Smooth muscle cell (in vitro differentiated cells): ENCODE measurements at regions not wholly inside any gene's neighbourhood (a gene's known extent, or its start where the extent isn't known, plus 50 kb on each side); places are given as distances from the start of the nearest gene placed in this dataset.
"Not testable (repeated sequence)": the region's sequence is repeated elsewhere in the genome, so short reads cannot be mapped to it uniquely, and the experiment has no call there.

Experiments
- DNase-seq: peaks from one replicate; lab custom pipeline; 2025; ENCODE audit not compliant: unreplicated experiment; lab: John Stamatoyannopoulos, UW
- H2AFZ ChIP-seq: fragments of 200-600 bp; sonication (generic); 2 replicates; pipeline ENCODE4 v1.6.0; 2016; ENCODE audit warnings: antibody characterized with exemption, low read depth, mild to moderate bottlenecking
- H3F3A ChIP-seq: fragments of 200-600 bp; sonication (generic); 2 replicates; pipeline ENCODE4 v1.6.0; 2017; ENCODE audit warnings: antibody characterized with exemption, low read depth
- H3K27ac ChIP-seq: fragments of 200-600 bp; sonication (generic); 2 replicates; pipeline ENCODE4 v1.5.1; 2016; ENCODE audit warnings: low read depth, mild to moderate bottlenecking
- H3K27me3 ChIP-seq: fragments of 200-600 bp; sonication (generic); 2 replicates; pipeline ENCODE4 v1.6.1; 2016; ENCODE audit warnings: low read depth, mild to moderate bottlenecking
- H3K36me3 ChIP-seq: fragments of 200-600 bp; sonication (generic); 2 replicates; pipeline ENCODE4 v1.5.1; 2016; ENCODE audit warnings: low read depth
- H3K4me1 ChIP-seq: fragments of 200-600 bp; sonication (generic); 2 replicates; pipeline ENCODE4 v1.5.1; 2016; ENCODE audit warnings: low read depth
- H3K4me2 ChIP-seq: fragments of 200-600 bp; sonication (generic); 2 replicates; pipeline ENCODE4 v1.6.0; 2016; ENCODE audit warnings: mild to moderate bottlenecking
- H3K4me3 ChIP-seq: fragments of 200-600 bp; sonication (generic); 2 replicates; pipeline ENCODE4 v1.5.1; 2016; ENCODE audit warnings: mild to moderate bottlenecking
- H3K79me2 ChIP-seq: fragments of 200-600 bp; sonication (generic); 2 replicates; pipeline ENCODE4 v1.6.0; 2016; ENCODE audit warnings: low read depth, mild to moderate bottlenecking
- H3K9ac ChIP-seq: fragments of 200-600 bp; sonication (generic); 2 replicates; pipeline ENCODE4 v1.6.0; 2016; ENCODE audit warnings: low read depth
- H3K9me3 ChIP-seq: fragments of 200-600 bp; sonication (generic); replicated peaks from 2 replicates; pipeline ENCODE4 v1.5.1; 2016; ENCODE audit warnings: low read depth
- H4K20me1 ChIP-seq: fragments of 200-600 bp; sonication (generic); 2 replicates; pipeline ENCODE4 v1.6.0; 2016; ENCODE audit warnings: low read depth
- CTCF ChIP-seq: fragments of 200-600 bp; sonication (generic); IDR thresholded peaks from 2 replicates; pipeline ENCODE4 v1.5.1; 2017; ENCODE audit warnings: borderline replicate concordance, mild to moderate bottlenecking, antibody characterized with exemption; ENCODE audit not compliant: insufficient read depth, poor library complexity, severe bottlenecking
- WGBS: methylation state at CpG from one replicate; pipeline ENCODE4 v1.1.7; 2016; ENCODE audit warnings: low lambda C conversion rate; 5-methylcytosine and 5-hydroxymethylcytosine counted together

GRCh38 chr7:115603416-115603815 lies 427.1 kb downstream of the TFEC start:
- no peaks in the 10 kb centered on the region for H3K4me1 ChIP-seq
- no peaks in the 10 kb centered on the region for H3K79me2 ChIP-seq
- no peak for TF ChIP-seq CTCF
- WGBS: 92% methylated on average over 8 of the region's 8 CpGs
- no peak overlapping the region for H3K4me3 ChIP-seq
- H4K20me1 ChIP-seq: no peaks in the 10 kb centered on the region
- no peaks in the 10 kb centered on the region for H3K9me3 ChIP-seq
- DNase-seq: no peak
- no peak overlapping the region for H2AFZ ChIP-seq
- H3K27me3 ChIP-seq: peaks cover 4% of the 10 kb centered on the region
- no peaks in the 10 kb centered on the region for H3K36me3 ChIP-seq
- no peak overlapping the region for H3K27ac ChIP-seq
- H3F3A ChIP-seq: no peaks in the 10 kb centered on the region
- no peak overlapping the region for H3K4me2 ChIP-seq
- H3K9ac ChIP-seq: no peak overlapping the region

- Histone ChIP-seq H3K9me3 (peaks cover 6% of the 10 kb centered on the region), H3K4me3 (no peak overlapping the region), H3K27ac (no peak overlapping the region), H3K4me2 (no peak overlapping the region), H3K4me1 (no peaks in the 10 kb centered on the region), H3K36me3 (no peaks in the 10 kb centered on the region), H3K27me3 (no peaks in the 10 kb centered on the region), H3K9ac (no peak overlapping the region), H3F3A (no peaks in the 10 kb centered on the region), H4K20me1 (no peaks in the 10 kb centered on the region), H2AFZ (no peak overlapping the region), H3K79me2 (no peaks in the 10 kb centered on the region)
- no peak for DNase-seq
- 92% methylated on average over 1 of the region's 1 CpG for WGBS
- no peak for TF ChIP-seq CTCF
Observed at GRCh38 chr7:115600207-115600606, 430.4 kb downstream of the TFEC start.

GRCh38 chr7:115599184-115599583 lies 431.4 kb downstream of the TFEC start:
- H2AFZ ChIP-seq, H3K4me1 ChIP-seq, H3K27ac ChIP-seq, H3K9me3 ChIP-seq, DNase-seq, H4K20me1 ChIP-seq, H3K9ac ChIP-seq, H3K4me2 ChIP-seq, H3K4me3 ChIP-seq, H3K27me3 ChIP-seq, H3K79me2 ChIP-seq, H3K36me3 ChIP-seq, H3F3A ChIP-seq: not testable (repeated sequence)
- 88% methylated on average over 2 of the region's 2 CpGs for WGBS

GRCh38 chr7:115597220-115597619 lies 433.3 kb downstream of the TFEC start:
- whole genome bisulfite sequencing: 96% methylated on average over 2 of the region's 2 CpGs
- H3K27ac ChIP-seq, H3K4me3 ChIP-seq, DNase-seq, H3K9ac ChIP-seq, H3K79me2 ChIP-seq, H3K9me3 ChIP-seq, H3K4me1 ChIP-seq, H2AFZ ChIP-seq, H3K27me3 ChIP-seq, H4K20me1 ChIP-seq, H3F3A ChIP-seq, H3K4me2 ChIP-seq, H3K36me3 ChIP-seq: not testable (repeated sequence)

- H3K9ac ChIP-seq: no peak overlapping the region
- H3K4me3 ChIP-seq: no peak overlapping the region
- no peak overlapping the region for H3K4me2 ChIP-seq
- peaks cover 6% of the 10 kb centered on the region for H3K9me3 ChIP-seq
- no peak overlapping the region for H3K27ac ChIP-seq
- H3K4me1 ChIP-seq: no peaks in the 10 kb centered on the region
- DNase-seq: no peak
- TF ChIP-seq CTCF: no peak
- H2AFZ ChIP-seq: no peak overlapping the region
- no peaks in the 10 kb centered on the region for H3K79me2 ChIP-seq
- no peaks in the 10 kb centered on the region for H4K20me1 ChIP-seq
- no peaks in the 10 kb centered on the region for H3K36me3 ChIP-seq
- WGBS: 80% methylated on average over 2 of the region's 2 CpGs
- H3F3A ChIP-seq: no peaks in the 10 kb centered on the region
- H3K27me3 ChIP-seq: no peaks in the 10 kb centered on the region
Observed at GRCh38 chr7:115593111-115593510, 437.5 kb downstream of the TFEC start.
